ENCODE measurements at regions not wholly inside any gene's neighbourhood (a gene's known extent, or its start where the extent isn't known, plus 50 kb on each side); places are given as distances from the start of the nearest gene placed in this dataset.

DNA sequence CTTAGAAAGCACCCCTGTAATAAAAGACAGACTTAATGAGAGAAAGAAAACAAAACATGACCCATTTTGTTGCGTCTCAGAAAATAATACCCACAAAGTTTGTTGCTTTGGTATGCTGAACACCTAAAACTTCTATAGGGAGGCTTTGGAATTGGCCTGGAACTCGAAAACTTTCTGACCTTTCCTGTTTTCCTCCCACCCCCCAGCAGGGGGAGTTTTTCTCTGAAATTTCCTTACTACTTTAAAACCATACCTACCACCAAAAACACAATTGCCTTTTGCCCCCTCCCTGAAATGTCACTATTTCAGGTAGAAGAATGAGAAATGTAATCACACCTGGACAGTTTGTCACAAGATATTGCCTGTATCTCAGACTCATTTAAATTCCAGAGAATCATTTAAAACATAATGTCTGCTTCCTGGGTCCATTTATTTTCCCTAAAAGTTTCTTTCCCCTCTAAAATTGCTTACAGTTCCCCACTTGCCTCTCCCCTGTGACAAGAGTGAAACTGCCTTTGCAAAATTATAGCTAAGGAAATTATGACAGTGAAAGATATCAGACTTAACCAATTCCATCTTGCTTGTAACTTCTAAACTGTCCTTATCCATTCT lies 2700.2 kb downstream of the PCDH9 start:
- Mint-ChIP-seq H3K36me3 (ENCODE audit: low read depth) (peaks cover 8% of the 10 kb centered on the region; the same call in 1 of the 2 replicates), H3K27ac (no peak overlapping the region), H3K4me1 (ENCODE audit: low read depth) (0 out of 2 replicates have a peak, but pooled peaks cover 4% of the 10 kb centered on the region), H3K27me3 (ENCODE audit: insufficient read depth) (no peaks in the 10 kb centered on the region), H3K4me3 (no peak overlapping the region), H3K9me3 (peaks cover 5% of the 10 kb centered on the region; the same call in 1 of the 2 replicates)
- DNase-seq, result no peak
- peak; percentile 82 for TF ChIP-seq CTCF (IDR thresholded peaks at IDR 0.05)

DNA sequence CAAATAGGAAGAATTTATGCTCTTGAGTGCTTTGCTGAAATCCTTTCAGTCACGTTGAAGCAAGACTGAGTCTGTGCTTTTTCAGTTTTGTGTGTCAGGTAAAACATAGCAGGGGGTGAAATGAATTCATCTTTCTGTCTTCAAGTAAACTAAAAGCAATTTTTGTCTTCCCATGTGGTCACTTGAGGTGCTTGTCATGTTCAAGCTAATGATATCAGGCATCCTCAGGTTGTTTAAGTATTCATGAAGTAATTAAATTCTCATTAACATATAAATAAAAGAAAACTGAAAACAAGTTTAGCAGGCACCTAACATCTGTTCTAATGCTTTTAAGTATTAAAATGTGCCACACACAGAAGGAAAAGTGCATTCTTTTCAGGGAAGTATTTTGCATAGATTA lies 2701.3 kb downstream of the PCDH9 start:
- TF ChIP-seq CTCF (IDR thresholded peaks at IDR 0.05), result no peak
- Mint-ChIP-seq H3K4me1 (ENCODE audit: low read depth) (0 out of 2 replicates have a peak, but pooled peaks cover 4% of the 10 kb centered on the region), H3K27ac (no peak overlapping the region), H3K9me3 (peaks cover 5% of the 10 kb centered on the region; the same call in 1 of the 2 replicates), H3K4me3 (no peak overlapping the region), H3K27me3 (ENCODE audit: insufficient read depth) (no peaks in the 10 kb centered on the region), H3K36me3 (ENCODE audit: low read depth) (peaks cover 8% of the 10 kb centered on the region; the same call in 1 of the 2 replicates)
- DNase-seq, result no peak

GRCh38 chr13:64527561-64527960 lies 2702.6 kb downstream of the PCDH9 start:
- Mint-ChIP-seq H3K27me3 (ENCODE audit: insufficient read depth) (no peaks in the 10 kb centered on the region), H3K4me3 (no peak overlapping the region), H3K4me1 (ENCODE audit: low read depth) (0 out of 2 replicates have a peak, but pooled peaks cover under 1% of the 10 kb centered on the region), H3K36me3 (ENCODE audit: low read depth) (peaks cover 5% of the 10 kb centered on the region; the same call in 1 of the 2 replicates), H3K9me3 (peaks cover 5% of the 10 kb centered on the region; the same call in 1 of the 2 replicates), H3K27ac (no peak overlapping the region)
- TF ChIP-seq CTCF (IDR thresholded peaks at IDR 0.05), result no peak
- DNase-seq, result no peak

- TF ChIP-seq CTCF (IDR thresholded peaks at IDR 0.05), result no peak
- no peak for DNase-seq
- no peak overlapping the region for H3K4me3 Mint-ChIP-seq
Measured at GRCh38 chr13:64525687-64526086, 2704.4 kb downstream of the PCDH9 start.

DNA sequence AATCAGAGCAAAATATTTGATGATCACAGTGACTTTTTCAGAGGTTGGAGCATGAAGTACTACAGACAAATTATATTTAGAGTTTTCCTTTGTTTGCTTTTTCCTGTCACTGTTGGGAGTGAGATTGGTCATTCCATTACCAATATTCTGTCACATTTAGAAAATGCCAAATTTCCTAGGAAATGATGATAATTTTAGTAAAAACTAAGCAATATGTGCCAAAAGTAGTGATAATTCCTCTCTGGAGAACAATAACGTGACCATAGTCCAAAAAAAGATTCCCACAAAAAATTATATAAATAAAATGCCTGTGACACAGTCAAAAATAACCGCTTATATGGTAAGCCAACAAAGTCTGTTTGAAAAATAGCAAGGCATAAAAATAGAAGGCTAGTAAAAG lies 2719.4 kb downstream of the PCDH9 start:
- Mint-ChIP-seq H3K27me3 (ENCODE audit: insufficient read depth) (no peaks in the 10 kb centered on the region; the same call in none of the 2 replicates), H3K9me3 (peaks cover 17% of the 10 kb centered on the region), H3K27ac (no peak overlapping the region), H3K4me1 (ENCODE audit: low read depth) (peaks cover 14% of the 10 kb centered on the region; the same call in 1 of the 2 replicates), H3K4me3 (no peak overlapping the region), H3K36me3 (ENCODE audit: low read depth) (no peaks in the 10 kb centered on the region)
- DNase-seq, result no peak
- no peak for TF ChIP-seq CTCF (IDR thresholded peaks at IDR 0.05)

More at GRCh38 chr13:64525687-64526086, 2704.4 kb downstream of the PCDH9 start:
- Mint-ChIP-seq H3K9me3 (no peaks in the 10 kb centered on the region), H3K27ac (no peak overlapping the region), H3K4me1 (ENCODE audit: low read depth) (no peaks in the 10 kb centered on the region), H3K36me3 (ENCODE audit: low read depth) (no peaks in the 10 kb centered on the region), H3K27me3 (ENCODE audit: insufficient read depth) (0 out of 2 replicates have a peak, but pooled peaks cover 2% of the 10 kb centered on the region)
